ENCODE measurements at regions not wholly inside any gene's neighbourhood (a gene's known extent, or its start where the extent isn't known, plus 50 kb on each side); places are given as distances from the start of the nearest gene placed in this dataset.
"Not testable (repeated sequence)": the region's sequence is repeated elsewhere in the genome, so short reads cannot be mapped to it uniquely, and the experiment has no call there.

DNA sequence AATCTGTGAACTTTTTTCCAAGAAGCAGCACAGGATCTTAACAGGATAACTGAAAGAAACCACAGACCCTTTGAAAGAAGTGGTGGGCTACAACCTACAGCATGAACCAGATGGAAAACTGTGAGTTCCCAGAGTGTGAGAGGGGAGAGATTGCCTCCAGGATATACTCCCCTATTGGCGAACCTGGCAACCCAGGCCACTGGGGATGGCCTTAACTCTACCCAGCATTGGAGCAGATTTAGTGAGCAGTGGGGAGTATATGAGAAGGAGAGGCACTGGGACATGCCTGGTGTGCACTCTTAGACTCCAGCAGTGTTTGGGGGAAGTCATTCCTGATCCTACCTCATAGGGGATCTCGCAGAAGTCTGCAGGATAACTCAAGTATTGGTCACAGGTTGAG is 201.0 kb upstream of the TP63 start:
- Histone ChIP-seq H3K27ac (ENCODE audit: low read depth in 1 of 2, low read length in 2 of 2) (no peak overlapping the region), H3K36me3 (replicated peaks in 1 of 2; ENCODE audit: control insufficient read depth in 1 of 2, insufficient read depth in 2 of 2, low read length in 2 of 2) (no peaks in the 10 kb centered on the region), H2AFZ (ENCODE audit: insufficient read depth, low read depth, low read length, poor library complexity, severe bottlenecking) (no peak overlapping the region), H3K4me2 (replicated peaks; ENCODE audit: extremely low read depth, low read length, poor library complexity, severe bottlenecking) (no peak overlapping the region), H3K4me1 (ENCODE audit: control insufficient read depth in 1 of 2, insufficient read depth in 2 of 2, low read length in 2 of 2) (no peaks in the 10 kb centered on the region), H3K79me2 (ENCODE audit: insufficient read depth, low read length) (no peaks in the 10 kb centered on the region), H3K9me3 (replicated peaks in 1 of 2; ENCODE audit: control insufficient read depth in 1 of 2, insufficient read depth in 1 of 2, low read length in 2 of 2) (peaks cover 6 to 15% of the 10 kb centered on the region in 2 donors), H3K9ac (ENCODE audit: insufficient read depth, low read length, poor library complexity, severe bottlenecking) (no peak overlapping the region), H4K20me1 (ENCODE audit: insufficient read depth, low read length) (no peaks in the 10 kb centered on the region), H3K4me3 (replicated peaks in 1 of 3; ENCODE audit: low read depth in 2 of 3, low read length in 3 of 3) (no peak overlapping the region), H3K27me3 (ENCODE audit: control insufficient read depth in 2 of 2, insufficient read depth in 2 of 2, low read length in 2 of 2) (no peaks in the 10 kb centered on the region)
- no peaks in the 10 kb centered on the region for H3K4me1 Mint-ChIP-seq
- no peaks in the 10 kb centered on the region for H3K36me3 Mint-ChIP-seq
- WGBS (ENCODE audit: insufficient coverage) = no CpG with 5 or more reads among the region's 2 CpGs
- peaks cover 0 to 2% (median 0%) of the 10 kb centered on the region in 3 donors for H3K27me3 Mint-ChIP-seq (ENCODE audit: low read depth in 3 of 3)
- TF ChIP-seq, protein P1, sequence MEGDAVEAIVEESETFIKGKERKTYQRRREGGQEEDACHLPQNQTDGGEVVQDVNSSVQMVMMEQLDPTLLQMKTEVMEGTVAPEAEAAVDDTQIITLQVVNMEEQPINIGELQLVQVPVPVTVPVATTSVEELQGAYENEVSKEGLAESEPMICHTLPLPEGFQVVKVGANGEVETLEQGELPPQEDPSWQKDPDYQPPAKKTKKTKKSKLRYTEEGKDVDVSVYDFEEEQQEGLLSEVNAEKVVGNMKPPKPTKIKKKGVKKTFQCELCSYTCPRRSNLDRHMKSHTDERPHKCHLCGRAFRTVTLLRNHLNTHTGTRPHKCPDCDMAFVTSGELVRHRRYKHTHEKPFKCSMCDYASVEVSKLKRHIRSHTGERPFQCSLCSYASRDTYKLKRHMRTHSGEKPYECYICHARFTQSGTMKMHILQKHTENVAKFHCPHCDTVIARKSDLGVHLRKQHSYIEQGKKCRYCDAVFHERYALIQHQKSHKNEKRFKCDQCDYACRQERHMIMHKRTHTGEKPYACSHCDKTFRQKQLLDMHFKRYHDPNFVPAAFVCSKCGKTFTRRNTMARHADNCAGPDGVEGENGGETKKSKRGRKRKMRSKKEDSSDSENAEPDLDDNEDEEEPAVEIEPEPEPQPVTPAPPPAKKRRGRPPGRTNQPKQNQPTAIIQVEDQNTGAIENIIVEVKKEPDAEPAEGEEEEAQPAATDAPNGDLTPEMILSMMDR (IDR thresholded peaks at IDR 0.05) = no peak
- no peak overlapping the region for H3K4me3 Mint-ChIP-seq
- intact Hi-C loops (cut with micrococcal nuclease) = no loop called here
- H3K27ac Mint-ChIP-seq = no peak overlapping the region
- H3K9me3 Mint-ChIP-seq = peaks cover 2 to 18% (median 9%) of the 10 kb centered on the region in 7 donors
- DNase-seq = no peak

DNA sequence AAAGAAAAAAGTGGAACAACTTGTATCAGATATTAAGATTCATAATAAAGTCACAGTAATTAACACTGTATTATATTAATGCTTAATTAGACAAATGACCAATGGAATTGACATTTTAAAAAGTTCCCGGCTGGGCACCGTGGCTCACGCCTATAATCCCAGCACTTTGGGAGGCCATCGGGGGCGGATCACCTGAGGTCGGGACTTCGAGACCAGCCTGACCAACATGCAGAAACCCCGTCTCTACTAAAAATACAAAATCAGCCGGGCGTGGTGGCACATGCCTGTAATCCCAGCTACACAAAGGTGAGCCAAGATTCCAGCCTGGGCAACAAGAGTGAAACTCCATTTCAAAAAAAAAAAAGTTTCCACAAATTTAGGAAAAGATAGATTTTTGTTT is 188.9 kb upstream of the TP63 start:
- H3K9me3 Mint-ChIP-seq; H3K27ac ChIP-seq (ENCODE audit: low read depth in 1 of 2, low read length in 2 of 2); H3K4me1 ChIP-seq (ENCODE audit: control insufficient read depth in 1 of 2, insufficient read depth in 2 of 2, low read length in 2 of 2); H3K36me3 Mint-ChIP-seq; H3K9me3 ChIP-seq (replicated peaks in 1 of 2; ENCODE audit: control insufficient read depth in 1 of 2, insufficient read depth in 1 of 2, low read length in 2 of 2); DNase-seq; H4K20me1 ChIP-seq (ENCODE audit: insufficient read depth, low read length); H3K4me3 ChIP-seq (replicated peaks in 1 of 3; ENCODE audit: low read depth in 2 of 3, low read length in 3 of 3); H3K9ac ChIP-seq (ENCODE audit: insufficient read depth, low read length, poor library complexity, severe bottlenecking); H3K4me1 Mint-ChIP-seq; H2AFZ ChIP-seq (ENCODE audit: insufficient read depth, low read depth, low read length, poor library complexity, severe bottlenecking); H3K27ac Mint-ChIP-seq; H3K4me2 ChIP-seq (replicated peaks; ENCODE audit: extremely low read depth, low read length, poor library complexity, severe bottlenecking); H3K79me2 ChIP-seq (ENCODE audit: insufficient read depth, low read length); H3K27me3 Mint-ChIP-seq (ENCODE audit: low read depth in 3 of 3); H3K4me3 Mint-ChIP-seq; H3K27me3 ChIP-seq (ENCODE audit: control insufficient read depth in 2 of 2, insufficient read depth in 2 of 2, low read length in 2 of 2); H3K36me3 ChIP-seq (replicated peaks in 1 of 2; ENCODE audit: control insufficient read depth in 1 of 2, insufficient read depth in 2 of 2, low read length in 2 of 2); intact Hi-C loops (cut with micrococcal nuclease): not testable (repeated sequence)
- 100% methylated on average over 5 of the region's 10 CpGs for WGBS (ENCODE audit: insufficient coverage)
